ENCODE measurements at regions not wholly inside any gene's neighbourhood (a gene's known extent, or its start where the extent isn't known, plus 50 kb on each side); places are given as distances from the start of the nearest gene placed in this dataset.

DNA sequence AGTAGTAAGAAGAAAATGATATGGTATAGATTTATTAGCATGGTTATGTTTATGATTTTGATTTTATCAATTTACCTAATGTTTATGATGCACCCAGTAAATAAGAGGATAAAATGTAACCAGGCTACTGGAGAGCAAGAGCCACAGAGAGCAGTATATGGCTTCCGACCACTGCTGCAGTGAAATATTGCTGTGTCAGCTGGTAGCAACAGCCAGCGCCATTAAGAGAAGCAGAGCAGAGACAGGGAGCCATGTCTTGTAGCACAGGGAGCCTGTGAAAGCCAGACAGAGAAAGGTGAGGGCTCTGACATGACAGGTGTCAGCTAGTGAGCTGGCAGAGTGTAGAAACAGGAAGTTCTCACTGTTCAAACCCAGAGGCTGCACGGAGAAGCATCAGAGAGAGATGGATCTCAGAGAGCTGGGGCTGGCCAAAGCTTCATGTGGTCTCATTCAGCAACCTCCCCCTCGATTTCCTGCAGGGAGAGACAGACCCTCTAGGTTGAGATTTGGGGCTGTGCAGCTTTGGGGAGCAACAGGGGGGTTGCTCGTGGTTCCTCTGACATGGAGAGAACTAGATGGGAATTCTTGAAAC is 202.1 kb downstream of the MED10 start:
- TF ChIP-seq CTCF (IDR thresholded peaks at IDR 0.05) (no peak), POLR2A (IDR thresholded peaks at IDR 0.05) (no peak)
